ENCODE measurements at regions not wholly inside any gene's neighbourhood (a gene's known extent, or its start where the extent isn't known, plus 50 kb on each side); places are given as distances from the start of the nearest gene placed in this dataset.

GRCh38 chr5:162209005-162209605 lies 141.5 kb downstream of the GABRG2 start:
- Histone ChIP-seq H3K27ac (ENCODE audit: low read length) (no peak overlapping the region), H3K9me3 (ENCODE audit: control insufficient read depth, low read depth, low read length) (no peaks in the 10 kb centered on the region), H3K27me3 (ENCODE audit: control insufficient read depth, insufficient read depth, low read length) (no peaks in the 10 kb centered on the region), H3K9ac (ENCODE audit: low read length) (no peak overlapping the region), H3K36me3 (ENCODE audit: control insufficient read depth, low read depth, low read length) (no peaks in the 10 kb centered on the region), H3K4me1 (ENCODE audit: control insufficient read depth, low read depth, low read length) (no peaks in the 10 kb centered on the region), H3K4me3 (ENCODE audit: low read length) (no peak overlapping the region)

DNA sequence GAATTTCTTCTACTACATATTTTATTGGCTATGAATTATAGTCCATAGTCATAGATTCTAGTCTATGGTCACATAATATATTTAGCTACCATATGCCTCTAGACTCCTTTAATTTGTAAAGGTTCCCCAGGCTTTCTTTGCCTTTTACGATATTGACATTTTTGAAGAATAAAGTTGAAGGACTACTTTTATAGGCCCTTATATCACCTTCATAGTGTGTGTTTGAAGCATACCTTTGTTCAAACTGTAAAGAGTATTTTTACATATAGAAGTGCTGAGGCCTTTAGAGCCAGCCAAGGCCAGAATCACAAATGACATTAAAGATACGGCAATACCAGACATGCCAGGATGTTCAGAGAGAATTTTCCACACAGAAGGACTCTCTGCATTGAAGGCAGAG lies 147.0 kb downstream of the GABRG2 start:
- H3K27me3 ChIP-seq (ENCODE audit: control insufficient read depth, insufficient read depth, low read length): no peaks in the 10 kb centered on the region
- H3K4me1 ChIP-seq (ENCODE audit: control insufficient read depth, low read depth, low read length): no peaks in the 10 kb centered on the region
- no peaks in the 10 kb centered on the region for H3K36me3 ChIP-seq (ENCODE audit: control insufficient read depth, low read depth, low read length)
- H3K27ac ChIP-seq (ENCODE audit: low read length): no peak overlapping the region
- no peak overlapping the region for H3K9ac ChIP-seq (ENCODE audit: low read length)
- H3K4me3 ChIP-seq (ENCODE audit: low read length): no peak overlapping the region
- H3K9me3 ChIP-seq (ENCODE audit: control insufficient read depth, low read depth, low read length): no peaks in the 10 kb centered on the region

GRCh38 chr5:162217037-162217436 lies 149.5 kb downstream of the GABRG2 start:
- no peak overlapping the region for H3K27ac ChIP-seq (ENCODE audit: low read length)
- no peaks in the 10 kb centered on the region for H3K4me1 ChIP-seq (ENCODE audit: control insufficient read depth, low read depth, low read length)
- no peak overlapping the region for H3K9ac ChIP-seq (ENCODE audit: low read length)
- H3K9me3 ChIP-seq (ENCODE audit: control insufficient read depth, low read depth, low read length): no peaks in the 10 kb centered on the region
- no peak overlapping the region for H3K4me3 ChIP-seq (ENCODE audit: low read length)
- H3K36me3 ChIP-seq (ENCODE audit: control insufficient read depth, low read depth, low read length): no peaks in the 10 kb centered on the region
- no peaks in the 10 kb centered on the region for H3K27me3 ChIP-seq (ENCODE audit: control insufficient read depth, insufficient read depth, low read length)

GRCh38 chr5:162221910-162222309 lies 154.3 kb downstream of the GABRG2 start:
- Histone ChIP-seq H3K9ac (ENCODE audit: low read length) (no peak overlapping the region), H3K27ac (ENCODE audit: low read length) (no peak overlapping the region), H3K27me3 (ENCODE audit: control insufficient read depth, insufficient read depth, low read length) (no peaks in the 10 kb centered on the region), H3K4me1 (ENCODE audit: control insufficient read depth, low read depth, low read length) (no peaks in the 10 kb centered on the region), H3K4me3 (ENCODE audit: low read length) (no peak overlapping the region), H3K9me3 (ENCODE audit: control insufficient read depth, low read depth, low read length) (no peaks in the 10 kb centered on the region), H3K36me3 (ENCODE audit: control insufficient read depth, low read depth, low read length) (no peaks in the 10 kb centered on the region)

- Histone ChIP-seq H3K4me3 (ENCODE audit: low read length) (no peak overlapping the region), H3K27me3 (ENCODE audit: control insufficient read depth, insufficient read depth, low read length) (no peaks in the 10 kb centered on the region), H3K27ac (ENCODE audit: low read length) (no peak overlapping the region), H3K36me3 (ENCODE audit: control insufficient read depth, low read depth, low read length) (no peaks in the 10 kb centered on the region), H3K4me1 (ENCODE audit: control insufficient read depth, low read depth, low read length) (no peaks in the 10 kb centered on the region), H3K9ac (ENCODE audit: low read length) (no peak overlapping the region), H3K9me3 (ENCODE audit: control insufficient read depth, low read depth, low read length) (no peaks in the 10 kb centered on the region)
Measured at GRCh38 chr5:162227075-162227474, 159.5 kb downstream of the GABRG2 start.

DNA sequence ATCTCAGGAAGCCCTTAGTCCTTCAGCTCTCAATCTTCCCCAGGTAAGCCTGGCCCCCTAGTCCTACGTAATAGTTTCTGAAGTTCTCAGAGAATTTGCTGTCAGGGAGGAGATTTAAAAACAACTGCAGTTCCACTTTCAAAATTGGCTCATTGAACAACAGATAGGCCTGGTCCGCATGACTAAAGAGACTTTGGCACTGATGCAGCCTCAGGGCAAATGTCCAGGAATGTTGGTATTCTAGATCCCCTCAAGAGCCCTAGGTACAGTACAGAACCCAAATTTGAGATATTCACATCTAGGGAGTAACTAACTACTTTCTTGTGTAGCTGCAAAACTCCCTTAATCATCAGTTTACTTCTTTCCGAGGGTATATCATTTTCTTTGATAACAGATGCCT lies 162.8 kb downstream of the GABRG2 start:
- Histone ChIP-seq H3K9me3 (ENCODE audit: control insufficient read depth, low read depth, low read length) (peaks cover 4% of the 10 kb centered on the region), H3K4me1 (ENCODE audit: control insufficient read depth, low read depth, low read length) (no peaks in the 10 kb centered on the region), H3K27me3 (ENCODE audit: control insufficient read depth, insufficient read depth, low read length) (no peaks in the 10 kb centered on the region), H3K9ac (ENCODE audit: low read length) (no peak overlapping the region), H3K36me3 (ENCODE audit: control insufficient read depth, low read depth, low read length) (no peaks in the 10 kb centered on the region), H3K4me3 (ENCODE audit: low read length) (no peak overlapping the region), H3K27ac (ENCODE audit: low read length) (no peak overlapping the region)

- H3K36me3 ChIP-seq (ENCODE audit: control insufficient read depth, low read depth, low read length): no peaks in the 10 kb centered on the region
- no peak overlapping the region for H3K4me3 ChIP-seq (ENCODE audit: low read length)
- H3K27ac ChIP-seq (ENCODE audit: low read length): no peak overlapping the region
- no peaks in the 10 kb centered on the region for H3K27me3 ChIP-seq (ENCODE audit: control insufficient read depth, insufficient read depth, low read length)
- H3K9me3 ChIP-seq (ENCODE audit: control insufficient read depth, low read depth, low read length): peaks cover 12% of the 10 kb centered on the region
- no peak overlapping the region for H3K9ac ChIP-seq (ENCODE audit: low read length)
- no peaks in the 10 kb centered on the region for H3K4me1 ChIP-seq (ENCODE audit: control insufficient read depth, low read depth, low read length)
Measured at GRCh38 chr5:162231522-162231921, 163.9 kb downstream of the GABRG2 start.

DNA sequence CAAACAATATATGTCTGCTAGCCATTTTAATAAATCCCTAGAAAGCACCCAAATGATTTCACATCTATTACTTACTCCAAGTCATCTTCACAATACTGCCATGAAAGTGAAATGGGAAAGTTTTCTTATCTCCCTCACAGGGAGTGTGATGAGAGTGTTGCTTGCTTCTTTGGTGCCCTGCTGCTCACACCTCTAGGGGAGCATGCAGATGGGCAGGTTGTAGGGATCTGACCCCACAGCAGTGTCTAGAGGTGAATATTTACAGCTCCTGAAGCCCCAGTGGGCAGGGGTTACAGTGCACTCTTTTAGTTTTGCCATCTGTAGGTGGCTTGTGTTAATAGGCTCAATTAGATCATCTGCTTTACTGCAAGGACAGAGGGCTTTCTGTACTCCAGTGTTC lies 173.2 kb downstream of the GABRG2 start:
- H3K27me3 ChIP-seq (ENCODE audit: control insufficient read depth, insufficient read depth, low read length): no peaks in the 10 kb centered on the region
- H3K36me3 ChIP-seq (ENCODE audit: control insufficient read depth, low read depth, low read length): no peaks in the 10 kb centered on the region
- H3K27ac ChIP-seq (ENCODE audit: low read length): no peak overlapping the region
- H3K9ac ChIP-seq (ENCODE audit: low read length): no peak overlapping the region
- H3K9me3 ChIP-seq (ENCODE audit: control insufficient read depth, low read depth, low read length): peaks cover 10% of the 10 kb centered on the region
- no peak overlapping the region for H3K4me3 ChIP-seq (ENCODE audit: low read length)
- H3K4me1 ChIP-seq (ENCODE audit: control insufficient read depth, low read depth, low read length): no peaks in the 10 kb centered on the region

- H3K27me3 ChIP-seq (ENCODE audit: control insufficient read depth, insufficient read depth, low read length): no peaks in the 10 kb centered on the region
- H3K36me3 ChIP-seq (ENCODE audit: control insufficient read depth, low read depth, low read length): no peaks in the 10 kb centered on the region
- H3K27ac ChIP-seq (ENCODE audit: low read length): no peak overlapping the region
Measured at GRCh38 chr5:162242416-162242815, 174.8 kb downstream of the GABRG2 start.

GRCh38 chr5:162243651-162244050 lies 176.1 kb downstream of the GABRG2 start:
- no peak overlapping the region for H3K27ac ChIP-seq (ENCODE audit: low read length)
- H3K4me1 ChIP-seq (ENCODE audit: control insufficient read depth, low read depth, low read length): no peaks in the 10 kb centered on the region
- H3K9me3 ChIP-seq (ENCODE audit: control insufficient read depth, low read depth, low read length): no peaks in the 10 kb centered on the region
- no peaks in the 10 kb centered on the region for H3K36me3 ChIP-seq (ENCODE audit: control insufficient read depth, low read depth, low read length)
- H3K4me3 ChIP-seq (ENCODE audit: low read length): no peak overlapping the region
- H3K27me3 ChIP-seq (ENCODE audit: control insufficient read depth, insufficient read depth, low read length): no peaks in the 10 kb centered on the region
- no peak overlapping the region for H3K9ac ChIP-seq (ENCODE audit: low read length)

More at GRCh38 chr5:162242416-162242815, 174.8 kb downstream of the GABRG2 start:
- H3K9me3 ChIP-seq (ENCODE audit: control insufficient read depth, low read depth, low read length): no peaks in the 10 kb centered on the region
- no peak overlapping the region for H3K9ac ChIP-seq (ENCODE audit: low read length)
- H3K4me1 ChIP-seq (ENCODE audit: control insufficient read depth, low read depth, low read length): no peaks in the 10 kb centered on the region
- H3K4me3 ChIP-seq (ENCODE audit: low read length): no peak overlapping the region

DNA sequence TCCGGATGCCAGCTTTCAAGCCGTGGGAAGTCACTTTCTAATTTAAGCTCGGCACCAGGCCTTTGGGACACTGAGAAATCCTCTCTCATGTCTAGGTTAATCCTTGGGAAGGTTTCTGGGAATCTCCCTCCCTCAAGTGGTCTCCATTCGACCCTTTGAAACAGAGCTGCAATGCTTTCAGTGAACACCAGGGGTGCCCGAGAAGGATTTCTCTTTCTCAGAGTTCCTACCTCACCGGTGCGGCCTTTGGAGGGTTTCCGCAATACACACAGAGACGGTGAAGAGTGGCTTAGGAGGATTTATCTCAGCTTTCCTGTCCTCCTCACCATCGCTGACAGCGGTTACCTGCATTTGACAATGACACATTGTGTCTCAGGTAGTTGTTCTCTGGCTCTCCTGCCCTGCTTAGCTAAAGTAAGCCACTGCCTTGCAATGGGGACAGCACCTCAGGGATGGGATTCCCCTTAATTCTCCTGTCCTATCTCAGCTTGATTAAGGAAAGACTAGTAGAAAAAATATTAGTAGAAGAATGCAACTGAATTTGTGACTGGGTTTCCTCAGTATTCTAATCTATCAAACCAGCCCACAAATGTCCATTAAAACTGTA lies 180.6 kb downstream of the GABRG2 start:
- no peaks in the 10 kb centered on the region for H3K36me3 ChIP-seq (ENCODE audit: control insufficient read depth, low read depth, low read length)
- no peak overlapping the region for H3K9ac ChIP-seq (ENCODE audit: low read length)
- no peak overlapping the region for H3K27ac ChIP-seq (ENCODE audit: low read length)
- H3K4me1 ChIP-seq (ENCODE audit: control insufficient read depth, low read depth, low read length): no peaks in the 10 kb centered on the region
- H3K4me3 ChIP-seq (ENCODE audit: low read length): no peak overlapping the region
- H3K9me3 ChIP-seq (ENCODE audit: control insufficient read depth, low read depth, low read length): no peaks in the 10 kb centered on the region
- no peaks in the 10 kb centered on the region for H3K27me3 ChIP-seq (ENCODE audit: control insufficient read depth, insufficient read depth, low read length)

- H3K27ac ChIP-seq (ENCODE audit: low read length): no peak overlapping the region
- peaks cover 7% of the 10 kb centered on the region for H3K4me1 ChIP-seq (ENCODE audit: control insufficient read depth, low read depth, low read length)
- H3K27me3 ChIP-seq (ENCODE audit: control insufficient read depth, insufficient read depth, low read length): no peaks in the 10 kb centered on the region
- H3K9ac ChIP-seq (ENCODE audit: low read length): no peak overlapping the region
- H3K9me3 ChIP-seq (ENCODE audit: control insufficient read depth, low read depth, low read length): no peaks in the 10 kb centered on the region
- H3K4me3 ChIP-seq (ENCODE audit: low read length): no peak overlapping the region
- H3K36me3 ChIP-seq (ENCODE audit: control insufficient read depth, low read depth, low read length): no peaks in the 10 kb centered on the region
Measured at GRCh38 chr5:162256711-162257110, 189.1 kb downstream of the GABRG2 start.

Data from iPS-18a (cell line).